GM12873 (cell line): ENCODE measurements at regions not wholly inside any gene's neighbourhood (a gene's known extent, or its start where the extent isn't known, plus 50 kb on each side); places are given as distances from the start of the nearest gene placed in this dataset.

Experiments used
- TF ChIP-seq, protein P1 (sequence below): IDR thresholded peaks from 2 replicates; pipeline ENCODE4 v1.5.1; 2012; ENCODE audit warnings: low read depth, mild to moderate bottlenecking, moderate library complexity, low read length, control low read depth; ENCODE audit not compliant: insufficient read depth; ENCODE audit errors: missing control alignments

DNA sequence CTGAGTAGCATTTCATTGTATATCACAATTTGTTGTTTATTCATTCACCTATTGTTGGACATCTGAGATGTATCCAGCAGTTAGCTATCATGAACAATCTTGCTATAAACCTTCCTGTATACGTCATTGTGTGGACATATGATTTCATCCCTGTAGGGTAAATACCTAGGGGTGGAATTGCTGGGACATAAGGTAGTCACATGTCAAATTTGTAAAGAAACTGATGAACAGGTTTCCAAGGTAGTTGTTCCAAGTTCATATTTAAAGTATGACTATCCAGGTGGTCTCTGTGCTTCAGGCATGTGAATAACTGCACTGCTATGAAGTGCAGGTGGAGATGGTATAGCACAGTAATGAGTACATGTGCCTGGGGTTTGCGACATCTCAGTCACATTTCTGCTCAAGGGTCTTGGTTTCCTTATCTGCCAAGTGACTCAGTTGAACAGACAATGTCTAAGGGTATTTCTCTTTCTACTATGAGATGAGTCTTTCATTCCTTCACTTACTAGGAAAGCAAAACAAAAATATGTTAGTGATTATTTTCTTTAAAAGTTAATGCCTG is 229.0 kb upstream of the HES1 start:
- TF ChIP-seq, protein P1, sequence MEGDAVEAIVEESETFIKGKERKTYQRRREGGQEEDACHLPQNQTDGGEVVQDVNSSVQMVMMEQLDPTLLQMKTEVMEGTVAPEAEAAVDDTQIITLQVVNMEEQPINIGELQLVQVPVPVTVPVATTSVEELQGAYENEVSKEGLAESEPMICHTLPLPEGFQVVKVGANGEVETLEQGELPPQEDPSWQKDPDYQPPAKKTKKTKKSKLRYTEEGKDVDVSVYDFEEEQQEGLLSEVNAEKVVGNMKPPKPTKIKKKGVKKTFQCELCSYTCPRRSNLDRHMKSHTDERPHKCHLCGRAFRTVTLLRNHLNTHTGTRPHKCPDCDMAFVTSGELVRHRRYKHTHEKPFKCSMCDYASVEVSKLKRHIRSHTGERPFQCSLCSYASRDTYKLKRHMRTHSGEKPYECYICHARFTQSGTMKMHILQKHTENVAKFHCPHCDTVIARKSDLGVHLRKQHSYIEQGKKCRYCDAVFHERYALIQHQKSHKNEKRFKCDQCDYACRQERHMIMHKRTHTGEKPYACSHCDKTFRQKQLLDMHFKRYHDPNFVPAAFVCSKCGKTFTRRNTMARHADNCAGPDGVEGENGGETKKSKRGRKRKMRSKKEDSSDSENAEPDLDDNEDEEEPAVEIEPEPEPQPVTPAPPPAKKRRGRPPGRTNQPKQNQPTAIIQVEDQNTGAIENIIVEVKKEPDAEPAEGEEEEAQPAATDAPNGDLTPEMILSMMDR = no peak

DNA sequence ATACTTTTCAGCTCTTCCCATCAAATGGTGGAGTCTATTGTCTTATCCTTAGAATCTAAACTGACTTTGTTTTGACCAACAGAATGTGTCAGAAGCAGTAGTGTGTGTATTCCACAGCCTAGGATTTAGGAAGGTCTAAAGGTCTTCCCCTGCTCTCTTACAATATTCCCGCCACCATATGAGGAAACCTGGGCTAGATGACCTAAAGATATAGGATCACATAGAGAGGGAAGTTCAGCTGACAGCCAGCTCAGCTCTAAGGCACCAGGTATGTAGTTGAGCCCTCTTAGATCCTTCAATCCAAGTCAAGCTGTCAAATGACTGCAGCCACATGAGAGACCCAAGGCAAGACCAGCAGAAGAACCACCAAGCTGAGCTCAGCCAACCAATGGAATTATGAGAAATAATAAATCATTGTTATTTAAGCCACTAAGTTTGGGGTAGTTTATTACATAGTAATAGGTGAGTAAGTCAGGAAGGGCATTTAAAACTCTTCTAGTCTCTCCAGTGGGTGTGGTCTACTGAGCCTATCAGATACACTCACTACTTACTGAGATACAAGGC is 227.7 kb upstream of the HES1 start:
- TF ChIP-seq, protein P1 = no peak

DNA sequence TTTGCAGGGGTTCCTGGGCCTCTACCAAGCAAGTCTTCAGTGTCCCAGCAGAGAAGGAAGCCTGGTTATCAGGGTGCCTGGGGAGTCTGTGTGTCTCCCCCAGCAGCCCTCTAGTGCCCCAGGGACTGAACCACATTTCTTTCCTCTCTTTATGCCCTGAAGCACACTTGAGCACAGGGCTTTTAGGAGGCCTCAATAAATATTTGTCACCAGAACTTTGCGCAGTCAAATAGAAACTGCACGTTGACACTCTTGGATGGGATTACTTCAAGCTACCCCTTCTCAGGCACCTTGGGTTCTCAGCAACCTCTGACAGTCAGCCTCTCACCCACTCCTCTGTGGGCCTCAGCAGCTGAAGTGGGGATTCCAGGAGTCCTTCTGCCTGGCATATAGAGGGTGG is 226.6 kb upstream of the HES1 start:
- TF ChIP-seq, protein P1 = peak; percentile 11

DNA sequence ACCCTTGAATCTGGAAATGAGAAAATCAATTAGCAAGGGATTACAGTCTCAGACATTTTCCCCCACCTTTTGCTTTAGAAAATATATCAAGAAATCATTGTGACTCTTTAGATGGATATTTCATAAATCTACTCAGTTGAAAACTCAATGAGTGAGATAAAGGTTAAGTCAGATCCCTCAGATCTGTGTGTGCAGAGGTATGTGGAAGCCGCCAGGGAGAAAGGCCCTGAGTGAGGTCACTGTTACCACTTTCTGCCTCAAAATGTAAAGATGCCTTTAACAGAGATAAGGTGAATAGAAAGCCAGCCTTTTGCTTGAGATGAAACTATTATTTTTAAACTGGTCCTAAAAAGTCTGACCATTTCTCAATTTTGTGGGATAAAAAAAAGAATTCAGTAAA is 225.6 kb upstream of the HES1 start:
- TF ChIP-seq, protein P1 = no peak

DNA sequence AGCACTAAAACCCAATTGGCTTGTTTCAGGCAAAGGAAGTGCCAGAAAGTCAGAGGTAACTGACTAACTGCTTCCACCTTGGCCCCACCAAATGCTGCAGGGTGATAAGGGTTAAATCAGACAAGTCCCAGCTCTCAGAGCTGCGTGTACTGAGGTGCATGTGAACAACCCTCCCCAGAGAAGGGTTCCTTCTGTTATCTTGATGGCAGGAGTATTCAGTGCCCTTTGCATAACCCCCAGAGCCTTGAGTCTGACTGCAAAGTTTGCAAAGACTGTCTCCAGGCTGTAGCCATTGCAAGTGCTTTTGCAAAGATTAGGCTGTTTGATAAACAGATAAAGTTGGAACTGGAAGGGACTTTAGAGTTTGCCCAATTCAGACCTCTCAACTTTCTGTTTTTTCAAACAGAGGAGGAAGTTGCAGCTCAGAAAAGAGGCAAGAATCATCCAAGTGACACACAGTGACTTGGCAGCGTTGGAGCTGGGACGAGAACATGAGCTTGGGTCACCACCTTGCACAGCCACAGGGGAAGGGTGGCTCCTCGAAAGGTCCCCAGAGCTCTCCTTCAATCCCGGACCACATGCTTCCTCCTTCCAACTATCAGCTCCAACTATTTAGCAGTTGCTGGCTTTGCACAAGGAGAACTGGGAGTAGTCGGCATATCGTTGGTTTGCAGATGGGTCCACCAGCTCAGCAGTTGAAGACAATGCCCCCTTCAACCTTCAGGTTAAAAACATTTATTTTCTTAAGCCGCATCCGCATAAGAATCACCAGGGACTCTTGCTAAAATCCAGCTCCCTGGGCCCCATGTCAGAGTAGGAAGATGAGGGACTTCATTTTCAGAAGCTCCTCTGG is 224.8 kb upstream of the HES1 start:
- TF ChIP-seq, protein P1 = no peak

DNA sequence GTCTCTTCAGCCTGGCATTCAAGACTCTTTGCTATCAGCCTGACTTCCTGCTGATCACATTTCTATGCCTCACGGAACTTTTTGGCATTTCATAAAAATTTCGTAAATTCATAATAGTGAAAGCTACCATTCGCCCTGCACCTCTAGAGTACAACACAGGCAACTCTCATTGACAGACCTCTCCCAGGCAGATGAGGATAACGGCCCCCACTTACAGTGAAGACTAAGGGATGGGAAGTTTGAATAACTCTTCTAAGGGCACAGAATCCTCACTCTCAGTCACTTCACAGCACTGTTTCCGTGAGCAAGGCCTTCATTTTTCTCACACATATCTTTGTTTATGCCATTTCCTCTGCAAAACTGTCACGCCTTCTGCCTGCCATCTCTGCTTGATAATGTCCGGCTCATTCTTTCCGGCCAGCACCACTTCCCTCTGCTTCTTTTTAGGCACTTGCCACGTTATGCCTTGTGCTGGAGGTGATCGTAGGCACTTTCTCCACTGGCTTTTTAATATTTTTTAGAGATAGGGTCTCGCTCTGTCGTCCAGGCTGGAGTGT is 224.1 kb upstream of the HES1 start:
- TF ChIP-seq, protein P1 = no peak

DNA sequence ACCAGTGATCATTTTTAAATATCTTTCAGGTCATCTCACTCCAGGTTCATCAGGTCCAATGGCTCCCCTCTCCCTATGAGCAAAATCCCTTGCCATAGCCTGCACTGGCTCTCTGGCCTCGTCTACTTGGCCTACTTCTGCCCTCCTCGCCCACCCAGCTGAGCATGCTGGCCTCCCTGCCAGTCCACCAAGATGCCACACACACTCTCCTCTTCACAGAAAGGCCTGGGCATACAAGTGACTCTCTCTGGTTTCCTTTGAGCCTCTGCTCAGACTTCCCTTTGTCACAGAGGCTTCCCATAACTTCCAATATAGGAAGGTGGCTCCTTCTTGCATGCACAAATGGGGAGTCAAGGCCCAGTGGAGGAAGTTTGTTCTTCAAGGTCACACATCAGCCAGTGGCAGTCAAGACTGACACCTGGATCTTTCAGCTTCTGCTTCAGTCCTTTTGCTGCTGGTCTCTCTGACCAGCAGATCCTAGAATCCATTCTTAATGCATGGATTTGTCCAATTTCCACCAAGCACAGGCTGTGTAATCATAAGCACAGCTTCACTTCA is 223.2 kb upstream of the HES1 start:
- TF ChIP-seq, protein P1 = no peak
